ENCODE measurements at regions not wholly inside any gene's neighbourhood (a gene's known extent, or its start where the extent isn't known, plus 50 kb on each side); places are given as distances from the start of the nearest gene placed in this dataset.

- TF ChIP-seq SUZ12 (IDR thresholded peaks at IDR 0.05) (no peak), ELF4 (IDR thresholded peaks at IDR 0.05) (no peak), FOXK2 (IDR thresholded peaks at IDR 0.05) (no peak), HDGF (IDR thresholded peaks at IDR 0.05; ENCODE audit: borderline replicate concordance) (no peak), L3MBTL2 (conservative IDR thresholded peaks at IDR 0.05) (no peak), FOXA1 (IDR thresholded peaks at IDR 0.05) (no peak), BHLHE40 (IDR thresholded peaks at IDR 0.05; ENCODE audit: borderline replicate concordance) (no peak), NFRKB (IDR thresholded peaks at IDR 0.05) (no peak), TARDBP (IDR thresholded peaks at IDR 0.05) (no peak), SP1 (IDR thresholded peaks at IDR 0.05) (no peak), FOXM1 (IDR thresholded peaks at IDR 0.05; ENCODE audit: borderline replicate concordance) (no peak), LEF1 (IDR thresholded peaks at IDR 0.05; ENCODE audit: borderline replicate concordance) (no peak), ARNT (IDR thresholded peaks at IDR 0.05) (no peak)
Observed at GRCh38 chr6:45786355-45786781, 229.3 kb downstream of the CLIC5 start.
